ENCODE measurements at regions not wholly inside any gene's neighbourhood (a gene's known extent, or its start where the extent isn't known, plus 50 kb on each side); places are given as distances from the start of the nearest gene placed in this dataset.

- DNase-seq, result no peak
Measured at GRCh38 chr15:70420948-70421482, 323.3 kb upstream of the TLE3 start.

DNA sequence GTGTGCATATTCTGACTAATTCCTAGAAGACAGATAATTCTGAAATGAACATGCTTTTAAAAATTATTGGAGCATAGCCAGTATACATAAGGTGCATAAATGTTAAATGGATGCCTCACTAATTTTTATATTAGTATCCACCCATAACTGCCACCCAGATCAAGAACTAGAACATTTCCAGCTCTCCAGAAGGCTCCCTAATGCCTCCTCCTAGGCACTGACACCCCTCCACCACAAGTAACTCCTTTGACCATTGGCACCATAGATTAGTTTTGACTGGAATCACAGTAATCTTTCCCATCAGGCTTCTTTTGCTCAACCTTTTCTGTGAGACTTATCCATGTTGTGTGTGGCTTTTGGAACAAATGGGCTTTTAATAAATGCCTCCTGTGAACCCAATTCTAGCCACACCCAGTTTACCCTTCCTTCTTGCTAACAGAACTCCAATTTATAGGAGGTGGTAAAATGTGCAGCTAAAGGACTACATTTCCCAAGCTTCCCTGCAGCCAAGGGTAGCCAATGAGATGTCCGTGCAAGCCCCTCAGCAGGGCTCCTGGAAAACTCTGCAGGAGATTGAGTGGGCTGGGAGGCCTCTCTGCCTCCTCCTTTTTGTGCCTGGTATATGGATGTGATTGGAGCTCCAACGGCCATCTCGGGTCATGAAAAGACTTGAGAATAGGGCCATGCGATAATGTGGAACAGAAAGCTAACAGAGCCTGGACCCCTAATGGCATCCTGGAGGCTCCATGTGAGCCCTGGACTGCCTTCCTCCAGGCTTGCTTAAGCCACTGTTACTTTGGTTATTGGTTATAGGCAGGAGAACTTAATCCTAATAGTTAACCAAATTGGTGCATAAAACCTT lies 322.6 kb upstream of the TLE3 start:
- DNase-seq, result no peak

GRCh38 chr15:70418943-70419342 lies 321.2 kb upstream of the TLE3 start:
- DNase-seq, result no peak

DNA sequence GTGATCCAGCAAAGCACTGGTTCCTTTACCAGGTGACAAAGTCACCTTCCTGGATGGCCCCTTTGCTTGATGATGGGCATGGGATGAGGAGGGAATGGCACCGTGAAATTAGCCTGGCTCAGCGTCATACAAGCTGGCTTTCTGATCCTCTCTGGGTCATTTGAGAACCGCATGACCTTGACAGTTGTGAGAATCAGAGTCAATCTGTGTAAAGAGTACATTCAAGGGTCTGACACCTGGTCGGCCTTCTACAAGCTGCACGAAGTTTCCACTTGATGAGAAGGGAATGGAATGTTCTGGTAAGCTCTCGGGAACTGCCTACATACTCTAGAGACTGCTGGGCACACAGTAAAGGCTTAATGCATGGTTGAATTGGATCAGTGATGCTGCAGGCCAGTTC lies 319.8 kb upstream of the TLE3 start:
- no peak for DNase-seq

DNA sequence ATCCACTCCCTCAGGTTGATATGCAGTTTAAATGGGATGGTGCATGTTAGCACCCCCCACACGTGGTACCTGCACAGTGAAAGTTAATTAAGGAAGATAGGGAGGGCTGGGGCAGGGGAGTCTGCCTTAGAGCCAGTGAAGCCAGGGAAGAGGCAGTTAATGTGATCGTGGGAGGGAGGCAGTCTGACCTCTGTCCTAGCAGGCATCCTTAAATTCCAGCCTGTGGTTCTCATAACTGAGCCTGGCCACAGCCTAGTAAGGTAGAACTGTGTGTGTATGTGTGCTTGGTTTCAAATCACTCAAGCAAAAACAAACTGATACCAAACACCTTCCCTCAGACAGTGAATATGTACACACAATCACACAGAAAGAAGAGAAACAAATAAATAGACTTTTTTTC lies 319.1 kb upstream of the TLE3 start:
- DNase-seq, result no peak

- DNase-seq, result no peak
Measured at GRCh38 chr15:70415398-70415797, 317.7 kb upstream of the TLE3 start.

DNA sequence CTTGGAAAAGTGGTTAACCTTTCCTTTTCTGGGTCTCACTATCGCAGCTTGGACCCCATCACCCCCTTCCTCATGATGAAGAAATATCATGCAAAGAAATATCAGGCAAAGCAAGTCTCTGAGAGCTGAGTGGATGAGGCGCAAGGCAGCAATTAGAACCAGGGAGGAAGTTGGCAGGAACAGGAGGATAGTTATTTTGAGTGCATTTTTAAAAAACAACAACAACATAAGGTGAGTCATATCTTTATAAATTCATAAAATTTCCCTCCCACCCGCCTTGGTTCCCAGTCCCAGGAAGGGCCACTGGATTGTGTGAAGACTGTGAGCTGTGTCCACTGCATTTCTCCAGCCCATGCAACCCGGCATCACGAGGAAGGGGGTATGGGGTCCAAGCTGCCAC lies 316.9 kb upstream of the TLE3 start:
- no peak for DNase-seq

- DNase-seq, result no peak
Measured at GRCh38 chr15:70412794-70413193, 315.1 kb upstream of the TLE3 start.

DNA sequence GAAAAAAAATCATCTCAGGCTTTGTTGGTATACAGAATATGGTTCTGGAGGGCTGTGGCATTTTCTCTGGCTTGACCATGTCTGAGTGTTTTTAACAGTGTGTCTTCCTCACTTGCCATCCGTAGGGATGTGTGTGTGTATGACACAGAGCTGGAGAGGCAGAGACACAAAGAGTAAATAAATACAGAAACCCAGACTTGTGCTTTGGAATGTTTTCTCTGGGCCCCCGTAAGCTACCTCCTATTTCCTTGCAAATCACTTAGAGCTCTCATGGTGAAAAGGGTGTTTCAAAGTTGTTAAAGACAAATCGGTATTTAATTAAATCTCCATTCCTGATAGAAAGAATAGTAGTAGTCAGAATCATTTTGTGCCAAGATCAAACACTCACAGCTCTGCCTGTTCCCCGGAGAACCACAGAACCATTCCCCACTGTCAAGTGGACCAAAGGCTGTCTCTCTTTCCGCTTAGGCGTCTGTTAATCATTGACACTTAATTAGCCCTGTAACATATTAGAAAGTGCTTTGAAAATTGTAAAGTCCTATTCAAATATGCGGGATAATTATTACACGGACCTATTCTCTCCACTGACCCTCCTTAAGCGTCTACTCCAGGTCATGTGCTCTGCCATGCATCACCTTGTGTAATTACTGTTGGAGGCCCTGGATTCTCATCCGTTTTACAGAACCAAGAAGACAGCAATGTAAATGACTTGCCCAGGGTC lies 313.6 kb upstream of the TLE3 start:
- DNase-seq, result no peak

DNA sequence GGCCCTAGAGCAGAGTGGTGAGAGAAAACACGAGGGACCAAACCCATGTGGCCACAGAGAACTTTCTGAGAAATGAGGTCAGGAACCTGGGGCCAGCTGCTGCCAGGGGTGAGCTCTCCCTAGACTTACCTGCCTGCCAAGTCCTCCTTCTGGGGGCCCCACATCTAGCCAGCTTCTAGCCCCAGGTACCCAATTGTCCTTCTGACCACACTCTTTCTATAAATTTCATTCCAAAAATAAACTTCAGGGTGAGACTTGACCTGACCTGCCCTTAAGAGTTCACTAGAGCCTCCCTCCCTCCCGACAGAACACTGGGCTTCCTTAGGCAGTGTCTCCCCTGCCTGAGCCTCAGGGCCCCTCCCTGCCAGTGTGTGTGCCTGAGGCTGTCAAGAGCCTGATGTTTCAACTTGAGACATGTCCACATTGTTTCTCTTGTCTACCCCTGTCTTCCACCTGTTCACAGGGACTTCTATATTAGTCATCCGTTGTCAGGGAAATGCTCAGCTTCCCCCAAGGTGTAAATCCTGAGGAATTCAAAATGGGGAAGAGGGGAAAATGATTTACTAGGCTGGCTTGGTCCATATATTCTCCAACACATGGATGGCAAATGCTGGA lies 312.8 kb upstream of the TLE3 start:
- DNase-seq, result no peak

DNA sequence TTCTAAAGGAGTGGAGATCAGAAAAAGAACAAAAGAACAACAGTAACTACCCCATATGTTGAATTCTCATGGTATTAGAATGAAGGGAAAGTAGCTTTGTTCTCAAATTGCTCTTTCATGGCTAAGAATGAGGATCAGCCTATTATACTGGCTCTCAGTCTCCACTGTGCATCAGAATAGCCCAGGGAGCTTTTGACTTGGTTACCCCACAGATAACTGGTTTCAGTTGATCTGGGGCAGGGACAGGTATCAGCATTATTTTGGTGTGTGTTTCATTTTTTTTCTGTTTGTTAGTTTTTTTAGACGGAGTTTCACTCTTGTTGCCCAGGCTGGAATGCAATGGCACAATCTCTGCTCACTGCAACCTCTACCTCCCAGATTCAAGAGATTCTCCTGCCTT lies 311.7 kb upstream of the TLE3 start:
- no peak for DNase-seq

GRCh38 chr15:70407955-70408354 lies 310.2 kb upstream of the TLE3 start:
- no peak for DNase-seq

GRCh38 chr15:70407336-70407670 lies 309.6 kb upstream of the TLE3 start:
- no peak for DNase-seq

DNA sequence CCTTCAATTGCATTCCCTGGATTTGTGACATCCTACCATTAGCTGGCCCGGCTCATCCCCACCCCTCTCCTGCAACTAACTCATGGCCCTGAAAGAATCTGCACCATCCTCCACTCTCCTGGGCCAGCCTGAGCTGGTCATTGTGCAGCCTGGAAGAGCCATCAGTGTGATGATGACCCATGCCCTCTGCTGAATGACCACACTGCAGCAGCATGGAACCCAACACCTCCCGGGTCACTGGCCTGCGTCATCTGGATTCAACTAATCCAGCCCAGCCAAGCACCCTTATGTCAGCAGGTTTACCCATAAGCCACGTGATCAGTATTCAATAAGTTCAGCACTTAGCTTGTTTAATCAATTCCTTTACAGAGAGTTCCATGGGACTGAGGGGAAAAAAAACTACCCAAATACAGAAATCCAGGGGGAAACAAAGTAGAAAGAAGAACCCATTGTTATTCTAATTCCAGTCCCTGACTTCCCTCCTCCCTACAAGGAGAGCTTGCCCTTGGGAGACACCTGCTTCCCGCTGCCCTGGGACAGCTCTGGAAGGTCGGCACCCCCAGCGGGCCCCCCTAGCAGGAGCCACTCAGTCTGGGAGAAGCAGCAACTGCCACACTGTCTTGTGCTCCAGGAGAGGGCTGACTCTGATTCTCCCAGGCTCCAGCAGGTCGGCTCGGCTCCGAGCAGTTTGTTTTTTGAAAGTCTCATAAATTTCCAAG lies 309.1 kb upstream of the TLE3 start:
- DNase-seq, result no peak

GRCh38 chr15:70401709-70402108 lies 304.0 kb upstream of the TLE3 start:
- no peak for DNase-seq

GRCh38 chr15:70400766-70401541 lies 303.2 kb upstream of the TLE3 start:
- no peak for DNase-seq

DNA sequence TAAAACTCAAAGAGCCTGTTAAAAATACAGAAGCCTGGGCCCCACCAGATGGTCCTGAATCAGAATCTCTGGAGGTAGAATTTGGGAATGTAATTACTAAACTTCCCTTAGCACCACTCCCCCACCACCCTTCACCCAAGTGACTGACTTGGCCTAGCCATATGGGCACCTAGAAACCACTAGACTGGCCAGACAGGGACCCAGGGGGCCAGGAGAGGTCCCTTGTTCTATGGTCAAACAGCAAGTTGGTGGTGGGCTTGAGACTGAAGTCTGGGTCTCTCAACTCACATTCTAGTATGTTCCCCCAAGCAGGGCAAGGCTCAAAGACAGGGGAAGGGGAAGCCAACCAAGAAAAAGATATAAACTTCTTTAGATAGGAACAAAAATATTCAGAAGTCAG lies 301.5 kb upstream of the TLE3 start:
- DNase-seq, result no peak

DNA sequence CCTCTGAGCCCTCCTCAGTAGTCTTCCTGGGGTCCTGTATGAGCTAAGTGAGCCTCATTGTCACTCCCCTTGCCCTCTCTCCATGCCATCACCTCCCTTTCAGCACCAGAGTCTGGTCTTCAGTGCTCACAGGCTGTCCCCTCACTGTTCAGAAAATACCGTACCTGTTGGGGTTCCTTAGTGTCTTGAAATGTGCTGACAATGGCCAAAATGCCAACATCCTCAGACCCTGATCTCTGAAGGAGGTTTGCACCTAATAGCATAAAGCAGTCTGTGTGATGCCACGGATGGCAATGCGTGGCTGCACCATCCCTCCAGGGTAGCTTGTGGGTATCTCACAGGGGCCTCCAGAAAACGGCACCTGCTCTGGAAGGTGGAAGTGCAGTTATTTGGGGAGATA lies 301.0 kb upstream of the TLE3 start:
- DNase-seq, result no peak

- no peak for DNase-seq
Measured at GRCh38 chr15:70396807-70397206, 299.1 kb upstream of the TLE3 start.

DNA sequence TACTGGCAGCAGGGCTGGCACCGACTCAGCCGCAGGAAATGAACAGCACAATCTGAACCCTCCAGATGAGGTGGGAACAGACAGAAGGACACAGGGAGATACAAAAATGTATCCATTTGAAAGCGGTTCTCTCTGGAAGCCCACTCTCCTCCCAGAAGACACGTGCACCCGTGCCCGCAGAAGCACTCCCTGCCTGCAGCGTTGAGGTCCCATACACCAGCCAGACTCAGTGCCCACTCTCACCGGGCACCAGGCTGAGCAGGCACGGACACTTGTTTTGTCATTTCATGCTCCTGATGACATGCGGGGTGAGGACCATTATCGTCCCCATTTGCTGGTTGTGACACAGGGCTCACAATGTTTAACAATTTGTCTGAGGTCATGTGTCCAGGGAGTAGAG lies 297.4 kb upstream of the TLE3 start:
- no peak for DNase-seq

DNA sequence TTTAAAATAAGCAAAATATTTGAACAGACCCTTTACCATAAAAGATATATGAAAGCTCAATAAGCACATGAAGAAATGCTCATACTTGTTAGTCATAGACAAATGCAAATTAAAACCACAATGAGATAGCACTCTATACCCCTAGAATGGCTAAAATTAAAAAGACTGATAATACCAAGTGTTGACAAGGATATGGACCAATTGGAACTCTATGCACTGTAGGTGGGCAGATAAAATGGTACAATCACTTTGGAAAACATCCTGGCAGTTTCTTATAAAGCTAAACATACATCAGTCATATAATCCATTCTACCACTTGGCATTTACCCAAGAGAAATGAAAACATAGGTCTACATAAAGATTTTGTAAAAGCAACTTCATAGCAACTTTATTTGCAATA lies 293.0 kb upstream of the TLE3 start:
- no peak for DNase-seq

- no peak for DNase-seq
Measured at GRCh38 chr15:70387993-70388392, 290.3 kb upstream of the TLE3 start.
